Trophoblast cell (in vitro differentiated cells and primary cell): ENCODE measurements at regions not wholly inside any gene's neighbourhood (a gene's known extent, or its start where the extent isn't known, plus 50 kb on each side); places are given as distances from the start of the nearest gene placed in this dataset.

ENCODE experiments used
- DNase-seq, 2 donors: peaks; one replicate each; pipeline ENCODE4 v3.0.0-alpha.2; 2016
- H2AFZ ChIP-seq: 2 replicates; pipeline ENCODE4 v1.6.1; 2013; ENCODE audit warnings: low read length, moderate library complexity, mild to moderate bottlenecking; ENCODE audit not compliant: insufficient read depth, poor library complexity
- H2AK5ac ChIP-seq: 2 replicates; pipeline ENCODE4 v1.6.1; 2013; ENCODE audit warnings: mild to moderate bottlenecking, low read length
- H2BK120ac ChIP-seq: 2 replicates; pipeline ENCODE4 v1.6.1; 2013; ENCODE audit warnings: low read length, mild to moderate bottlenecking, moderate library complexity; ENCODE audit not compliant: insufficient read depth, poor library complexity
- H2BK12ac ChIP-seq: 2 replicates; pipeline ENCODE4 v1.6.1; 2013; ENCODE audit warnings: mild to moderate bottlenecking, low read length, moderate library complexity
- H2BK5ac ChIP-seq: 2 replicates; pipeline ENCODE4 v1.6.1; 2013; ENCODE audit warnings: low read length, low read depth, moderate library complexity, mild to moderate bottlenecking; ENCODE audit not compliant: poor library complexity
- H3K14ac ChIP-seq: 2 replicates; pipeline ENCODE4 v1.6.1; 2013; ENCODE audit warnings: mild to moderate bottlenecking, low read length
- H3K18ac ChIP-seq: 2 replicates; pipeline ENCODE4 v1.6.1; 2013; ENCODE audit warnings: mild to moderate bottlenecking, low read length
- H3K23ac ChIP-seq: 2 replicates; pipeline ENCODE4 v1.6.1; 2013; ENCODE audit warnings: low read length
- H3K27ac ChIP-seq: 2 replicates; pipeline ENCODE4 v1.5.1; 2013; ENCODE audit warnings: low read depth, mild to moderate bottlenecking, inconsistent platforms, low read length, moderate library complexity
- H3K27me3 ChIP-seq: 2 replicates; pipeline ENCODE4 v1.6.1; 2013; ENCODE audit warnings: inconsistent platforms, mild to moderate bottlenecking, low read length, moderate library complexity; ENCODE audit not compliant: insufficient read depth
- H3K36me3 ChIP-seq, 2 experiments: 1 replicate in 1 of 2; 2 replicates in 1 of 2; pipeline ENCODE4 v1.6.1; 2013; ENCODE audit warnings: low read length in 2 of 2, mild to moderate bottlenecking in 2 of 2, moderate library complexity in 1 of 2; ENCODE audit not compliant: insufficient read depth in 2 of 2, control insufficient read depth in 1 of 2
- H3K4ac ChIP-seq: 2 replicates; pipeline ENCODE4 v1.6.1; 2013; ENCODE audit warnings: low read depth, mild to moderate bottlenecking, low read length, moderate library complexity
- H3K4me1 ChIP-seq, 2 experiments: 1 replicate in 1 of 2; 2 replicates in 1 of 2; pipeline ENCODE4 v1.6.1; 2013; ENCODE audit warnings: low read length in 2 of 2, mild to moderate bottlenecking in 2 of 2, moderate library complexity in 1 of 2; ENCODE audit not compliant: insufficient read depth in 2 of 2, control insufficient read depth in 1 of 2
- H3K4me2 ChIP-seq: 2 replicates; pipeline ENCODE4 v1.6.1; 2013; ENCODE audit warnings: inconsistent platforms, mild to moderate bottlenecking, low read length, moderate library complexity
- H3K4me3 ChIP-seq: 2 replicates; pipeline ENCODE4 v1.5.1; 2013; ENCODE audit warnings: mild to moderate bottlenecking, low read depth, low read length, inconsistent platforms
- H3K79me1 ChIP-seq: one replicate; pipeline ENCODE4 v1.6.1; 2013; ENCODE audit warnings: low read length
- H3K79me2 ChIP-seq: 2 replicates; pipeline ENCODE4 v1.6.1; 2013; ENCODE audit warnings: low read length, mild to moderate bottlenecking; ENCODE audit not compliant: control insufficient read depth, insufficient read depth, poor library complexity
- H3K9ac ChIP-seq: 2 replicates; pipeline ENCODE4 v1.6.1; 2013; ENCODE audit warnings: mild to moderate bottlenecking, low read length
- H3K9me3 ChIP-seq: 2 replicates; pipeline ENCODE4 v1.6.1; 2013; ENCODE audit warnings: low read depth, mild to moderate bottlenecking, control low read depth, inconsistent platforms, low read length; ENCODE audit not compliant: insufficient read depth
- H4K12ac ChIP-seq: 2 replicates; pipeline ENCODE4 v1.6.1; 2013; ENCODE audit warnings: low read depth, mild to moderate bottlenecking, low read length, moderate library complexity
- H4K8ac ChIP-seq: 2 replicates; pipeline ENCODE4 v1.6.1; 2013; ENCODE audit warnings: low read depth, mild to moderate bottlenecking, low read length, moderate library complexity
- H4K91ac ChIP-seq: one replicate; pipeline ENCODE4 v1.6.1; 2013; ENCODE audit warnings: low read depth, mild to moderate bottlenecking, low read length, moderate library complexity
- WGBS: extraction: QIAGEN DNeasy Blood & Tissue Kit; methylation state at CpG from one replicate; pipeline ENCODE4 v1.1.7; 2013; ENCODE audit warnings: missing lambda C conversion rate; ENCODE audit not compliant: insufficient read length, insufficient coverage; ENCODE audit errors: extremely low coverage; 5-methylcytosine and 5-hydroxymethylcytosine counted together

DNA sequence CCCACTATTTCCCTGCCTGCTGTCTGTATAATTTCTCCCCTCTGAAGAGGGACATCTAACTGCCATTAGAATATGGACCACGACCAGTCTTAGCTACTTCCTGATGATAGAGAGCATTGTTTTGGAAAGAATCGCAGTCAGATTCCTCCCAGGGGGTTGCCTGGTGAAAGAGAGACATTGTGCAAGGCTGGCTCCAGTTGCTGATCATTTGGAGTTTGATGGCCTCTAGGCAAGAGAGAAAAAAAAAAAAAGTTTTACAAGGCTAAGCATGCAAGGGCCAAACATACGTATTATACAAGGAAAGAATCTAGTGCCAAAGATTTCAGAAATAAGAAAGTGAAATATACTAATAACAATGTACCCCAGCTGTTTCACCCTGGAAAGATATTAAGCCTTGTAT lies 182.2 kb downstream of the CMPK2 start:
- H2BK120ac ChIP-seq = no peak overlapping the region
- peaks cover 6% of the 10 kb centered on the region for H3K9me3 ChIP-seq
- H3K4me2 ChIP-seq = no peak overlapping the region
- H3K4ac ChIP-seq = no peak overlapping the region
- H3K79me1 ChIP-seq = no peaks in the 10 kb centered on the region
- H2BK5ac ChIP-seq = no peak overlapping the region
- H3K27me3 ChIP-seq = no peaks in the 10 kb centered on the region
- H3K9ac ChIP-seq = no peak overlapping the region
- H3K27ac ChIP-seq = no peak overlapping the region
- no peak overlapping the region for H2AK5ac ChIP-seq
- no peak overlapping the region for H4K8ac ChIP-seq
- no peaks in the 10 kb centered on the region for H3K4me1 ChIP-seq
- no peak overlapping the region for H4K12ac ChIP-seq
- H4K91ac ChIP-seq = no peak overlapping the region
- no peak overlapping the region for H3K14ac ChIP-seq
- H3K4me3 ChIP-seq = no peak overlapping the region
- no peaks in the 10 kb centered on the region for H3K36me3 ChIP-seq
- H3K18ac ChIP-seq = no peak overlapping the region
- no peak for DNase-seq
- WGBS = no CpG with 5 or more reads among the region's 3 CpGs
- H2BK12ac ChIP-seq = no peak overlapping the region
- no peak overlapping the region for H2AFZ ChIP-seq
- no peaks in the 10 kb centered on the region for H3K79me2 ChIP-seq
- H3K23ac ChIP-seq = no peak overlapping the region

DNA sequence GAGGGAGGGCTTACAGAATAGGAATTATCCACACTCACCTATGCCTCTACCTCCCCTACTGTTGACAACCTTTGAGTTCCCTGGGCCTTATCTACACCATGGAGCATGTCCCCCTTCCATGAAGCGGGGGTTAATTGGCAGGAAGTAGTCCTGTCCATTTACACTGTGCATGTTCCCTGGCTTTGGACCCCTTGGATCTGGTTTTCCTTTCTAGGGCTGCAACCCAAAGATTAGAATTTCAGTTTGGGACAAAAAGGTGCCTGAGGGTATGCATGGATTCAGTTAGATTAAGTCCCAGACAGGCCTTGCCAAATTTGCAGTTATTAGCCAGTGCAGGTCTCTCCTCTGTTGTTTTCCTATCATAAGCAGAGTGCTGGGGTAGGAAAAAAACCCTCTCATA lies 180.3 kb downstream of the CMPK2 start:
- Histone ChIP-seq H3K9ac (no peak overlapping the region), H3K79me1 (no peaks in the 10 kb centered on the region), H3K9me3 (peaks cover 6% of the 10 kb centered on the region), H2BK12ac (no peak overlapping the region), H2AFZ (no peak overlapping the region), H3K36me3 (no peaks in the 10 kb centered on the region), H3K4ac (no peak overlapping the region), H3K79me2 (no peaks in the 10 kb centered on the region), H4K8ac (no peak overlapping the region), H3K23ac (no peak overlapping the region), H3K27me3 (no peaks in the 10 kb centered on the region), H2AK5ac (no peak overlapping the region), H2BK120ac (no peak overlapping the region), H4K12ac (no peak overlapping the region), H3K4me2 (no peak overlapping the region), H2BK5ac (no peak overlapping the region), H3K18ac (no peak overlapping the region), H3K14ac (no peak overlapping the region), H3K27ac (no peak overlapping the region), H3K4me1 (no peaks in the 10 kb centered on the region), H4K91ac (no peak overlapping the region), H3K4me3 (no peak overlapping the region)
- DNase-seq = no peak
- WGBS = no CpG with 5 or more reads among the region's 1 CpG

DNA sequence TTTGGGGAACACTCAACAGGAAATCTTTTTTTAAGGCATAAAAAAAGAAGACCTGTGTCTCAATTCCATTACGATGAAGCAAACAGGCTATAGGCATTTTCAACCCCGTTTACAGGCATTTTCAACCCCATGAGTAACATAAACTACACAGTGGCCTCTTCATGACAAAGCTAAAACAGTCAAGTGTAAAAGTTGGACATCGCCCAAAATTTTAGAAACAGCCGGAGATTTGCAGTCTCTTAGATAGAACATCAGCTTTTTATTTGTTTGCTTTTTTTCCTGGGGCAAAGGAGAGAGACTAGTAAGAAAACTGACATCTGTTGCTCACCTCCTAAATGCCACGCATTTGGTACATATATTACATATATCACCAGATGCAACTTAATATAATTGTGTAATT lies 173.7 kb downstream of the CMPK2 start:
- WGBS = no CpG with 5 or more reads among the region's 5 CpGs
- DNase-seq = no peak
- H2AFZ ChIP-seq = no peak overlapping the region
- no peaks in the 10 kb centered on the region for H3K27me3 ChIP-seq
- no peak overlapping the region for H2BK120ac ChIP-seq
- H2BK5ac ChIP-seq = no peak overlapping the region
- peaks cover 2% of the 10 kb centered on the region for H3K9me3 ChIP-seq
- no peak overlapping the region for H4K91ac ChIP-seq
- no peak overlapping the region for H3K14ac ChIP-seq
- no peak overlapping the region for H4K8ac ChIP-seq
- H3K4me1 ChIP-seq = no peaks in the 10 kb centered on the region
- H3K79me1 ChIP-seq = no peaks in the 10 kb centered on the region
- H2BK12ac ChIP-seq = no peak overlapping the region
- H2AK5ac ChIP-seq = no peak overlapping the region
- no peak overlapping the region for H3K4me3 ChIP-seq
- no peak overlapping the region for H3K4ac ChIP-seq
- H3K23ac ChIP-seq = no peak overlapping the region
- H3K18ac ChIP-seq = no peak overlapping the region
- no peak overlapping the region for H3K4me2 ChIP-seq
- H3K79me2 ChIP-seq = no peaks in the 10 kb centered on the region
- no peak overlapping the region for H3K9ac ChIP-seq
- H4K12ac ChIP-seq = no peak overlapping the region
- H3K27ac ChIP-seq = no peak overlapping the region
- H3K36me3 ChIP-seq = no peaks in the 10 kb centered on the region

DNA sequence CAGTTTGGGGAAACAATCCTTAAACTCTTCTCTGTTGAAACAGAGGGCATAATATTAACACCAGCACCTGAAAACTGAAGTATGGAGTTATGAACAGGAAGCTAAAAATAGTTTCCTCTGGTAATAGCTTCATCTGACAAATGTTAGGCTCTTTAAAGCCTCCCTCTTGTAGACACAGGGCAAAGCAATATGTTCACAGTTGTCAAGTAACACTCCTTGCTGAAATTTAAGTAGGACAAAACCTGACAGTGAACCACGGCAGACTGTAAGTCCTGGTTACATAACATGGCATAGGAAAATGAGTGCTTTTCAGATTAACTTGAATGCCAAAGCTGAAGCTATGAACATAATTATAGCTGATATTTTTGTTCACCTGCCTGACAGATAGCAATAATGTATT lies 172.9 kb downstream of the CMPK2 start:
- Histone ChIP-seq H3K27me3 (no peaks in the 10 kb centered on the region), H2AK5ac (no peak overlapping the region), H3K4me3 (no peak overlapping the region), H3K79me2 (no peaks in the 10 kb centered on the region), H3K4me1 (no peaks in the 10 kb centered on the region), H2AFZ (no peak overlapping the region), H4K91ac (no peak overlapping the region), H3K79me1 (no peaks in the 10 kb centered on the region), H2BK5ac (no peak overlapping the region), H3K14ac (no peak overlapping the region), H3K36me3 (no peaks in the 10 kb centered on the region), H3K23ac (no peak overlapping the region), H2BK12ac (no peak overlapping the region), H4K8ac (no peak overlapping the region), H2BK120ac (no peak overlapping the region), H3K18ac (no peak overlapping the region), H3K4ac (no peak overlapping the region), H3K27ac (no peak overlapping the region), H3K9ac (no peak overlapping the region), H3K9me3 (no peaks in the 10 kb centered on the region), H4K12ac (no peak overlapping the region), H3K4me2 (no peak overlapping the region)
- no CpG with 5 or more reads among the region's 1 CpG for WGBS
- DNase-seq = no peak
